WTC11 (cell line): ENCODE measurements at regions not wholly inside any gene's neighbourhood (a gene's known extent, or its start where the extent isn't known, plus 50 kb on each side); places are given as distances from the start of the nearest gene placed in this dataset.

Experiments
- ARID4B ChIP-seq: sonication (generic); formaldehyde crosslinking; IDR thresholded peaks from 2 replicates; pipeline ENCODE4 v1.8.0; 2023; ENCODE audit warnings: missing genetic modification reagents, mild to moderate bottlenecking, borderline replicate concordance
- ETV6 ChIP-seq: sonication (generic); formaldehyde crosslinking; IDR thresholded peaks from 2 replicates; pipeline ENCODE4 v1.8.1; 2022; ENCODE audit warnings: mild to moderate bottlenecking, missing genetic modification reagents
- JUN ChIP-seq: sonication (generic); formaldehyde crosslinking; IDR thresholded peaks from 2 replicates; pipeline ENCODE4 v1.8.0; 2023; ENCODE audit warnings: mild to moderate bottlenecking, missing genetic modification reagents
- KAT7 ChIP-seq: sonication (generic); formaldehyde crosslinking; IDR thresholded peaks from 2 replicates; pipeline ENCODE4 v1.8.1; 2023; ENCODE audit warnings: missing genetic modification reagents, mild to moderate bottlenecking, borderline replicate concordance
- PRDM15 ChIP-seq: sonication (generic); formaldehyde crosslinking; IDR thresholded peaks from 2 replicates; pipeline ENCODE4 v1.8.0; 2022; ENCODE audit warnings: missing genetic modification reagents
- SP1 ChIP-seq: sonication (generic); formaldehyde crosslinking; conservative IDR thresholded peaks from 2 replicates; pipeline ENCODE4 v1.8.1; 2022; ENCODE audit warnings: missing genetic modification reagents
- ZNF232 ChIP-seq: sonication (generic); formaldehyde crosslinking; IDR thresholded peaks from 2 replicates; pipeline ENCODE4 v1.8.0; 2022; ENCODE audit warnings: mild to moderate bottlenecking, missing genetic modification reagents
- ZNF416 ChIP-seq: fragments of 250-450 bp; sonication (Bioruptor Pico); IDR thresholded peaks from 2 replicates; pipeline ENCODE4 v1.9.0; 2021; ENCODE audit warnings: mild to moderate bottlenecking, inconsistent platforms
- TF ChIP-seq, protein P1 (sequence below): fragments of 200-600 bp; IDR thresholded peaks from 2 replicates; pipeline ENCODE4 v1.8.0; 2022; ENCODE audit warnings: antibody characterized with exemption
- TF ChIP-seq, protein P2 (sequence below): sonication (generic); formaldehyde crosslinking; IDR thresholded peaks from 2 replicates; pipeline ENCODE4 v1.8.0; 2022; ENCODE audit warnings: mild to moderate bottlenecking, missing genetic modification reagents

DNA sequence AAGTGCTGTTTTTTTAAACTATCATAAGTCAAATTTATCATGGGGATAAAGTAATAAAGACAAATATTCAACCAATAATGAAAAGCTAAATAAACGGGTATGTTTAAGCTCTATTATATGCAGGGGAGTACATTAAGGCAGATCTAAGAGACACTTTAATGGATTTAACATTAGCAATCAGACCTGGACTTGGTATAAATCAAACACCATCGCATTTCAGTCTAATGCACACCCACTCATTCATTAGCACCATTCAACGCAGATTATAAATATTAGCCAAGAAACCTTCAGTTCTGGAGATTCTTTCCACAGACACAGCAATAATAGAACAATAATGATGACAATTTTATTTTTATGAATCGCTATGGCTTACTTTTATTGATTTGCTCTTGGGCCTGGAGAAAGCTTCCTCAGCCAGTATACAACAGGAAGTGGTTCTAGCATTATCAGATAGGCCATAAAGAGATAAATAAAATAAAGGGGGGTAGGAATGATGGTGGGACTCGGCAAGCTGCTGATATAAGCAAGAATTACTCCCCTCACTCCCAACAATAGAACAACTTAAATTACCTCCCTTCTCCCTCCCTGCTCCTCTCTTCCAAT, 172.2 kb downstream of the PSAT1 start:
- TF ChIP-seq ARID4B (CRISPR knock-in tag) = no peak
- no peak for TF ChIP-seq JUN (CRISPR knock-in tag)
- TF ChIP-seq, protein P1, sequence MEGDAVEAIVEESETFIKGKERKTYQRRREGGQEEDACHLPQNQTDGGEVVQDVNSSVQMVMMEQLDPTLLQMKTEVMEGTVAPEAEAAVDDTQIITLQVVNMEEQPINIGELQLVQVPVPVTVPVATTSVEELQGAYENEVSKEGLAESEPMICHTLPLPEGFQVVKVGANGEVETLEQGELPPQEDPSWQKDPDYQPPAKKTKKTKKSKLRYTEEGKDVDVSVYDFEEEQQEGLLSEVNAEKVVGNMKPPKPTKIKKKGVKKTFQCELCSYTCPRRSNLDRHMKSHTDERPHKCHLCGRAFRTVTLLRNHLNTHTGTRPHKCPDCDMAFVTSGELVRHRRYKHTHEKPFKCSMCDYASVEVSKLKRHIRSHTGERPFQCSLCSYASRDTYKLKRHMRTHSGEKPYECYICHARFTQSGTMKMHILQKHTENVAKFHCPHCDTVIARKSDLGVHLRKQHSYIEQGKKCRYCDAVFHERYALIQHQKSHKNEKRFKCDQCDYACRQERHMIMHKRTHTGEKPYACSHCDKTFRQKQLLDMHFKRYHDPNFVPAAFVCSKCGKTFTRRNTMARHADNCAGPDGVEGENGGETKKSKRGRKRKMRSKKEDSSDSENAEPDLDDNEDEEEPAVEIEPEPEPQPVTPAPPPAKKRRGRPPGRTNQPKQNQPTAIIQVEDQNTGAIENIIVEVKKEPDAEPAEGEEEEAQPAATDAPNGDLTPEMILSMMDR = no peak
- no peak for TF ChIP-seq PRDM15 (CRISPR knock-in tag)
- TF ChIP-seq, protein P2, sequence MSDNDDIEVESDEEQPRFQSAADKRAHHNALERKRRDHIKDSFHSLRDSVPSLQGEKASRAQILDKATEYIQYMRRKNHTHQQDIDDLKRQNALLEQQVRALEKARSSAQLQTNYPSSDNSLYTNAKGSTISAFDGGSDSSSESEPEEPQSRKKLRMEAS (CRISPR knock-in tag) = no peak
- TF ChIP-seq ZNF416 (CRISPR knock-in tag) = no peak
- TF ChIP-seq SP1 = no peak
- TF ChIP-seq ETV6 = no peak
- no peak for TF ChIP-seq ZNF232 (CRISPR knock-in tag)
- TF ChIP-seq KAT7 (CRISPR knock-in tag) = no peak
